Neutrophil (primary cell): ENCODE measurements at regions not wholly inside any gene's neighbourhood (a gene's known extent, or its start where the extent isn't known, plus 50 kb on each side); places are given as distances from the start of the nearest gene placed in this dataset.

Experiments used
- H3K27ac ChIP-seq: fragments of 200-600 bp; sonication (generic); 2 replicates; pipeline ENCODE4 v1.5.1; 2016; ENCODE audit warnings: mild to moderate bottlenecking, moderate library complexity
- H3K27me3 ChIP-seq: fragments of 200-600 bp; sonication (generic); 2 replicates; pipeline ENCODE4 v1.6.0; 2016; ENCODE audit warnings: mild to moderate bottlenecking
- H3K36me3 ChIP-seq: fragments of 200-600 bp; sonication (generic); 2 replicates; pipeline ENCODE4 v1.5.1; 2017
- H3K4me1 ChIP-seq, 2 experiments: fragments of 200-600 bp in 1 of 2; sonication (generic) in 1 of 2; 1 replicate in 1 of 2; 2 replicates in 1 of 2; pipeline versions ENCODE4 v1.5.1 to v1.6.1; 2013 to 2016; ENCODE audit warnings: low read depth in 1 of 2, low read length in 1 of 2, mild to moderate bottlenecking in 1 of 2, moderate library complexity in 1 of 2; ENCODE audit not compliant: control insufficient read depth in 1 of 2, insufficient read depth in 1 of 2
- H3K4me3 ChIP-seq, 2 experiments: fragments of 200-600 bp in 1 of 2; sonication (generic) in 1 of 2; 1 replicate in 1 of 2; 2 replicates in 1 of 2; pipeline ENCODE4 v1.5.1; 2013 to 2016; ENCODE audit warnings: low read depth in 1 of 2, low read length in 1 of 2, mild to moderate bottlenecking in 1 of 2, moderate library complexity in 1 of 2
- H3K9me3 ChIP-seq: fragments of 200-600 bp; sonication (generic); 2 replicates; pipeline ENCODE4 v1.5.1; 2016
- TF ChIP-seq, protein P1 (sequence below): fragments of 200-600 bp; sonication (generic); IDR thresholded peaks from 2 replicates; pipeline ENCODE4 v1.5.1; 2016; ENCODE audit warnings: antibody characterized with exemption

GRCh38 chr13:27014406-27015359 is 156.9 kb downstream of the USP12 start:
- no peaks in the 10 kb centered on the region for H3K4me1 ChIP-seq
- no peak overlapping the region for H3K27ac ChIP-seq
- no peaks in the 10 kb centered on the region for H3K9me3 ChIP-seq
- H3K4me3 ChIP-seq = no peak overlapping the region
- H3K36me3 ChIP-seq = no peaks in the 10 kb centered on the region
- no peaks in the 10 kb centered on the region for H3K27me3 ChIP-seq
- TF ChIP-seq, protein P1, sequence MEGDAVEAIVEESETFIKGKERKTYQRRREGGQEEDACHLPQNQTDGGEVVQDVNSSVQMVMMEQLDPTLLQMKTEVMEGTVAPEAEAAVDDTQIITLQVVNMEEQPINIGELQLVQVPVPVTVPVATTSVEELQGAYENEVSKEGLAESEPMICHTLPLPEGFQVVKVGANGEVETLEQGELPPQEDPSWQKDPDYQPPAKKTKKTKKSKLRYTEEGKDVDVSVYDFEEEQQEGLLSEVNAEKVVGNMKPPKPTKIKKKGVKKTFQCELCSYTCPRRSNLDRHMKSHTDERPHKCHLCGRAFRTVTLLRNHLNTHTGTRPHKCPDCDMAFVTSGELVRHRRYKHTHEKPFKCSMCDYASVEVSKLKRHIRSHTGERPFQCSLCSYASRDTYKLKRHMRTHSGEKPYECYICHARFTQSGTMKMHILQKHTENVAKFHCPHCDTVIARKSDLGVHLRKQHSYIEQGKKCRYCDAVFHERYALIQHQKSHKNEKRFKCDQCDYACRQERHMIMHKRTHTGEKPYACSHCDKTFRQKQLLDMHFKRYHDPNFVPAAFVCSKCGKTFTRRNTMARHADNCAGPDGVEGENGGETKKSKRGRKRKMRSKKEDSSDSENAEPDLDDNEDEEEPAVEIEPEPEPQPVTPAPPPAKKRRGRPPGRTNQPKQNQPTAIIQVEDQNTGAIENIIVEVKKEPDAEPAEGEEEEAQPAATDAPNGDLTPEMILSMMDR = no peak

DNA sequence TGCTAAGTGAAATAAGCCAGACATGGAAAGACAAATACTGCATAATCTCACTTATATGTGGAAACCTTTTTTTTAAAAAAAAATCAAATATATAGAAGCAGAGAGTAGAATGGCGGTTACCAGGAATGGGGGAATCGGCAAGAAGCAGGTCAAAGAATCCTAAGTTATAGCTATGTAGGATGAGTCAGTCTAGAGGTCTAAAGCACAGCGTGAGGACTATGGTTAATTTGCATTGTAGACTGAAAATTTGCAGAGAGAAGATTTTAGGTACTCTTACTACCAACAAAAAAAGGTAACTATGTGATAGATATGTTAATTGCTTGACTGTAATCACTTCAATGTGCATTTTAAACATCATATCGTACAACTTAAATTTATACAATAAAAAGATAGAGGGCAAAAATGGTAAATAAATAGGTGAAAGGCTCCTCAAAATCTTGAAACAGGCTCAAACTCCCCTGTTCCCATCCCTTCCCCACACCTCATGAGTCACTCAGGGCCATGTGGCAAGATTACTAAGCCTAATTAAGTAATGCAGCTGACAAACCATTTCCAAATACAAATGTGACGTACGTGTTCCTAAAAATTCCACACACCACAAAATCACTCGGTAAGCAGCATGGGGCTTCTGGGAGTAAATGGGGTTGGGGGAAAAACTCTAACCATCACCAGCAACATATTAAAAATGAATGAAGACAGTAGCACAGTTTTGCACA is 159.0 kb downstream of the USP12 start:
- Histone ChIP-seq H3K27me3 (peaks cover 7% of the 10 kb centered on the region), H3K36me3 (no peaks in the 10 kb centered on the region), H3K9me3 (no peaks in the 10 kb centered on the region), H3K4me3 (no peak overlapping the region), H3K27ac (no peak overlapping the region), H3K4me1 (no peaks in the 10 kb centered on the region)
- TF ChIP-seq, protein P1 = no peak

- Histone ChIP-seq H3K4me3 (no peak overlapping the region), H3K27ac (no peak overlapping the region), H3K4me1 (peaks cover 0 to 4% of the 10 kb centered on the region in 2 experiments), H3K27me3 (peaks cover 17% of the 10 kb centered on the region), H3K36me3 (no peaks in the 10 kb centered on the region), H3K9me3 (no peaks in the 10 kb centered on the region)
- TF ChIP-seq, protein P1 = no peak
Observed at GRCh38 chr13:27011661-27012060, 159.9 kb downstream of the USP12 start.

- Histone ChIP-seq H3K36me3 (no peaks in the 10 kb centered on the region), H3K27ac (no peak overlapping the region)
Observed at GRCh38 chr13:27008733-27009132, 162.9 kb downstream of the USP12 start.

DNA sequence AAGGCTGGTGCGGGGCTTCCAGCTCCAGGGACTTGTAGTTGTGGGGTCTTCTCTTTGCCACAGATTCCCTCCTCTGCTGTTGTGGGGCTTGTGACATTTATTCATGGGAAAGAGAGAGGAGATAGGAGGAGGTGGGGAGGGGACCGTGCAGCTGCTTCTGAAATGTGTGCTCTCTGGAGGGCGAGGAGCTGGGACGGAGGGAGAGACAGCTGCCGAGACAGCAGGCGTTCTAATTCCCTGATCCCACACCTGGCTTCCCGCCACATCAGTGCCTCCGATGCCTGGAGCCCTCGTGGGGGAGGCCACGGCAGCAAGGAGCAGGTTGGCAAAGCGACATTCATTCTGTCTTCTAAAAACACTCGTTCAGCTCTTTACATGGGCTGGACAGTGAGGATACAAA is 164.4 kb downstream of the USP12 start:
- TF ChIP-seq, protein P1 = no peak
- no peak overlapping the region for H3K4me3 ChIP-seq
- H3K27ac ChIP-seq = no peak overlapping the region
- H3K36me3 ChIP-seq = no peaks in the 10 kb centered on the region
- peaks cover 0 to 8% of the 10 kb centered on the region in 2 experiments for H3K4me1 ChIP-seq
- no peaks in the 10 kb centered on the region for H3K9me3 ChIP-seq
- H3K27me3 ChIP-seq = peaks cover 45% of the 10 kb centered on the region

More at GRCh38 chr13:27008733-27009132, 162.9 kb downstream of the USP12 start:
- Histone ChIP-seq H3K4me3 (no peak overlapping the region), H3K4me1 (peaks cover 0 to 8% of the 10 kb centered on the region in 2 experiments), H3K9me3 (no peaks in the 10 kb centered on the region), H3K27me3 (peaks cover 43% of the 10 kb centered on the region)
- TF ChIP-seq, protein P1 = no peak
